PC-3 (cell line): ENCODE measurements at regions not wholly inside any gene's neighbourhood (a gene's known extent, or its start where the extent isn't known, plus 50 kb on each side); places are given as distances from the start of the nearest gene placed in this dataset.
"Not testable (repeated sequence)": the region's sequence is repeated elsewhere in the genome, so short reads cannot be mapped to it uniquely, and the experiment has no call there.

ENCODE experiments used
- ATAC-seq: fragments of 200-7000 bp; cut with Tn5 transposase; 2 replicates; pipeline ENCODE4 v1.9.1; 2020; ENCODE audit warnings: mild to moderate bottlenecking, moderate library complexity
- BruUV-seq: library from RNA; stranded (reverse); fragments of 400-500 nt; replicated peaks from 2 replicates; lab custom pipeline; 2021; lab: Mats Ljungman, UMichigan
- CTCF ChIA-PET: fragments of 300-600 bp; sonication (Branson Sonifier 250); formaldehyde crosslinking; loops from one replicate; lab custom pipeline; 2022; ENCODE audit warnings: antibody characterized with exemption; lab: Charles Lee
- POLR2A ChIA-PET: fragments of 300-600 bp; sonication (Branson Sonifier 250); formaldehyde crosslinking; loops from one replicate; lab custom pipeline; 2022; ENCODE audit warnings: antibody characterized with exemption; ENCODE audit not compliant: unreplicated experiment; lab: Charles Lee
- DNase-seq: peaks from one replicate; pipeline ENCODE4 v3.0.0-alpha.2; 2015
- H2AFZ ChIP-seq: fragments of 300-600 bp; sonication (generic); 2 replicates; pipeline ENCODE4 v1.6.0; 2016; ENCODE audit warnings: antibody characterized with exemption, low read length
- H3F3A ChIP-seq: fragments of 300-600 bp; sonication (generic); one replicate; pipeline ENCODE4 v1.6.0; 2017; ENCODE audit warnings: antibody characterized with exemption, low read length, control low read depth, mild to moderate bottlenecking; ENCODE audit not compliant: unreplicated experiment
- H3K27ac ChIP-seq: fragments of 300-600 bp; sonication (generic); 2 replicates; pipeline ENCODE4 v1.5.1; 2016; ENCODE audit warnings: mild to moderate bottlenecking, low read length
- H3K27me3 ChIP-seq: fragments of 300-600 bp; sonication (generic); 2 replicates; pipeline ENCODE4 v1.6.1; 2016; ENCODE audit warnings: low read length, mixed read lengths
- H3K36me3 ChIP-seq: fragments of 300-600 bp; sonication (generic); 2 replicates; pipeline ENCODE4 v1.6.1; 2016; ENCODE audit warnings: low read depth, mixed run types, low read length, mixed read lengths
- H3K4me1 ChIP-seq: fragments of 300-600 bp; sonication (generic); 2 replicates; pipeline ENCODE4 v1.5.1; 2016; ENCODE audit warnings: low read length; ENCODE audit not compliant: insufficient read depth
- H3K4me2 ChIP-seq: fragments of 300-600 bp; sonication (generic); 2 replicates; pipeline ENCODE4 v1.6.0; 2016; ENCODE audit warnings: low read length
- H3K4me3 ChIP-seq: fragments of 300-600 bp; sonication (generic); 2 replicates; pipeline ENCODE4 v1.5.1; 2016; ENCODE audit warnings: mild to moderate bottlenecking, low read length, mixed read lengths
- H3K79me2 ChIP-seq: fragments of 300-600 bp; sonication (generic); 2 replicates; pipeline ENCODE4 v1.6.1; 2017; ENCODE audit warnings: low read length, mixed read lengths
- H3K9ac ChIP-seq: fragments of 300-600 bp; sonication (generic); 2 replicates; pipeline ENCODE4 v1.6.0; 2016; ENCODE audit warnings: mild to moderate bottlenecking, low read length
- H3K9me2 ChIP-seq: fragments of 300-600 bp; sonication (generic); replicated peaks from 2 replicates; pipeline ENCODE4 v1.6.1; 2016; ENCODE audit warnings: mixed run types, low read length, mixed read lengths
- H3K9me3 ChIP-seq: fragments of 300-600 bp; sonication (generic); 2 replicates; pipeline ENCODE4 v1.6.1; 2016; ENCODE audit warnings: low read length, mixed read lengths
- H4K20me1 ChIP-seq: fragments of 300-600 bp; sonication (generic); 2 replicates; pipeline ENCODE4 v1.6.1; 2016; ENCODE audit warnings: low read length, mixed read lengths
- EZH2 ChIP-seq: fragments of 300-600 bp; sonication (generic); IDR thresholded peaks from one replicate; pipeline ENCODE4 v1.6.1; 2017; ENCODE audit warnings: antibody characterized with exemption, mild to moderate bottlenecking, low read length; ENCODE audit not compliant: unreplicated experiment
- EZH2phosphoT487 ChIP-seq: fragments of 300-600 bp; sonication (generic); IDR thresholded peaks from 2 replicates; pipeline ENCODE4 v1.6.1; 2018; ENCODE audit warnings: mild to moderate bottlenecking, antibody characterized with exemption, low read length, borderline replicate concordance
- intact Hi-C: fragments of 100-400 bp; cut with micrococcal nuclease; formaldehyde crosslinking; loops from 2 replicates; pipeline ENCODE4 v1.9.0; 2023
- TF ChIP-seq, protein P1 (sequence below): fragments of 300-600 bp; sonication (generic); conservative IDR thresholded peaks from 2 replicates; pipeline ENCODE4 v1.5.1; 2017; ENCODE audit warnings: antibody characterized with exemption, low read depth, mild to moderate bottlenecking, low read length

DNA sequence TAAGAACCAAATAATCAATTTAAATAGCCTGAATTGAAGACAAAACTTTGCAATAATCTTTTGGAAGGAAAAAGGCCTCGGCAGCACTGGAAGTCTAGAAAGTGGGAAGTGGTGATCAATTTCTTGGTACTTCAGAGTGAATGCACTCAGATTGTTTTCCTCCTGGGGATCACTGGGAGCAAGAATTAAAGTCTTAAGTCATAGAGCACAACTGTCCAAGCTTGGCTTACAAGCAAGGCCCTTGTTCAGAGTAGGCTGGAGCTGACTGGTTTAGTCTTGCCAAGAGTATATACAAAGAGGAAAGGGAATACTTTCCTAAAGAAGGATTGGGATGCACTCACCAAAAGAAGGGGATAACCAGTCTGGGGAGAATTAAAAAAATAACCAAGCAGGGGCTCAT, 637.1 kb downstream of the CCSER2 start:
- H4K20me1 ChIP-seq = no peaks in the 10 kb centered on the region
- no TSS peak for BruUV-seq
- H3K4me3 ChIP-seq = no peak overlapping the region
- DNase-seq (no peak), ATAC-seq (no peak)
- H3K9ac ChIP-seq = no peak overlapping the region
- no peaks in the 10 kb centered on the region for H3K9me3 ChIP-seq
- ChIA-PET CTCF (no interaction called here), POLR2A (no interaction called here)
- no peaks in the 10 kb centered on the region for H3K79me2 ChIP-seq
- no peak overlapping the region for H3K4me2 ChIP-seq
- no peaks in the 10 kb centered on the region for H3K9me2 ChIP-seq
- H3K27ac ChIP-seq = no peak overlapping the region
- no peak overlapping the region for H2AFZ ChIP-seq
- intact Hi-C loops = no loop called here
- no peaks in the 10 kb centered on the region for H3K36me3 ChIP-seq
- H3K4me1 ChIP-seq = no peaks in the 10 kb centered on the region
- TF ChIP-seq EZH2phosphoT487 = no peak
- no peak for TF ChIP-seq EZH2
- H3F3A ChIP-seq = no peaks in the 10 kb centered on the region
- no peaks in the 10 kb centered on the region for H3K27me3 ChIP-seq

DNA sequence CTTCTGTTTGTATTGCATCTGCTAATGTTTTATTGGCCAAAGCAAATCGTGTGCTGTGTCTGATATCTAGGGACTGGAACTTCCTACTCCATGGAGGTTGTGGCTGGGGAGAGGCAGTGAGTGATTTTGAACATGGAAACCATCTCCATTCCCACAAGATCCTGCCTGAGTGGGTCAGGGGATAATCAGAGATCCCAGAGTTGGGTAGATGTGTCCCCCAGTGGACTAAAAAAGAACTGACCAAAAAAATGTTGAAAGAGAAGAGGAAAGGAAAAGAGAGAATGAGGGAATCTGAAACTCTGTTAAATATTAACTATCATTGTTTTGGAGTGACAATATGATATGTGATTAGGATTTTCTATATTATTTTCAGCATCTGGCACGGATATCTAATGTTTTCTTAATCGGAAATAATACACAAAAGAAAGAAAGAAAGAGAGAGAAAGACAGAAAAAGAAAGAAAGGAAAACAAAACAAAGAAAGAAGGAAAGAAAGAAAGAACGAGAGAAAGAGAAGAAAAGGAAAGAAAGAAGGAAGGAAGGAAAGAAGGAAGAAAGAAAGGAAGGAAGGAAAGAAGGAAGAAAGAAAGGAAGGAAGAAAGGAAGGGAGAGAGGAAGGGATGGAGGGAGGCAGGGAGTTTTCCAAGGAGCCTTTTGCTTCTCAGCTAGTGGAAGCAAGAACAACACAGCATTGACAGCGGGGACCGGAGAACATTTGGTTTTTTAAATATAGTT, 638.5 kb downstream of the CCSER2 start:
- intact Hi-C loops = no loop called here
- H3K27ac ChIP-seq = no peak overlapping the region
- ChIA-PET POLR2A (no interaction called here), CTCF (no interaction called here)
- H3K36me3 ChIP-seq = no peaks in the 10 kb centered on the region
- no peak for DNase-seq
- H4K20me1 ChIP-seq = no peaks in the 10 kb centered on the region
- no TSS peak for BruUV-seq
- H3K9ac ChIP-seq = no peak overlapping the region
- TF ChIP-seq EZH2phosphoT487 = no peak
- TF ChIP-seq, protein P1, sequence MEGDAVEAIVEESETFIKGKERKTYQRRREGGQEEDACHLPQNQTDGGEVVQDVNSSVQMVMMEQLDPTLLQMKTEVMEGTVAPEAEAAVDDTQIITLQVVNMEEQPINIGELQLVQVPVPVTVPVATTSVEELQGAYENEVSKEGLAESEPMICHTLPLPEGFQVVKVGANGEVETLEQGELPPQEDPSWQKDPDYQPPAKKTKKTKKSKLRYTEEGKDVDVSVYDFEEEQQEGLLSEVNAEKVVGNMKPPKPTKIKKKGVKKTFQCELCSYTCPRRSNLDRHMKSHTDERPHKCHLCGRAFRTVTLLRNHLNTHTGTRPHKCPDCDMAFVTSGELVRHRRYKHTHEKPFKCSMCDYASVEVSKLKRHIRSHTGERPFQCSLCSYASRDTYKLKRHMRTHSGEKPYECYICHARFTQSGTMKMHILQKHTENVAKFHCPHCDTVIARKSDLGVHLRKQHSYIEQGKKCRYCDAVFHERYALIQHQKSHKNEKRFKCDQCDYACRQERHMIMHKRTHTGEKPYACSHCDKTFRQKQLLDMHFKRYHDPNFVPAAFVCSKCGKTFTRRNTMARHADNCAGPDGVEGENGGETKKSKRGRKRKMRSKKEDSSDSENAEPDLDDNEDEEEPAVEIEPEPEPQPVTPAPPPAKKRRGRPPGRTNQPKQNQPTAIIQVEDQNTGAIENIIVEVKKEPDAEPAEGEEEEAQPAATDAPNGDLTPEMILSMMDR = no peak
- no peak for TF ChIP-seq EZH2
- H3K4me2 ChIP-seq = no peak overlapping the region
- H3K9me2 ChIP-seq = no peaks in the 10 kb centered on the region
- no peaks in the 10 kb centered on the region for H3K9me3 ChIP-seq
- H2AFZ ChIP-seq = no peak overlapping the region
- no peaks in the 10 kb centered on the region for H3K27me3 ChIP-seq
- no peak overlapping the region for H3K4me3 ChIP-seq
- no peaks in the 10 kb centered on the region for H3K79me2 ChIP-seq
- H3K4me1 ChIP-seq = no peaks in the 10 kb centered on the region
- no peaks in the 10 kb centered on the region for H3F3A ChIP-seq
- no peak for ATAC-seq

DNA sequence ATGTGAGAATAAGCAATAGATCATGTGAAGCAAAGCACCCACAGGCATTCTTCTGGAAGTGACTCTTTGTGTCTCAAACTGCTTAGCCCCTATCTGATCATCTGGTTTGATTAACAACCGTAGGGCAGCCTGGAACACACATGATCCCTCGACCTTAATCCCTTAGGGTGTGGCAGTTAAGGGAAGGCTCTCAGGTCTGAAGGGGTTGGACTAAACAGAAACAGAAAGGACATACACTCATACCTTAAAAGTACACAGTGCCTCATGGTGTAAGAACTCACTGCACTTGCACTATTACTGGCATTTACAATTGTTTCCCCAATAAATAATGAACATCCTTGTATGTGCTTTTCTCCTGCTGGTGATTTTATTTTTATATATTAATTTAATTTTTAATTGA, 640.9 kb downstream of the CCSER2 start:
- DNase-seq, H3K4me1 ChIP-seq, H3K4me2 ChIP-seq, ATAC-seq, H3K4me3 ChIP-seq, BruUV-seq, CTCF ChIA-PET, intact Hi-C loops, H3K27ac ChIP-seq, H3K9ac ChIP-seq, H2AFZ ChIP-seq, H4K20me1 ChIP-seq, H3K36me3 ChIP-seq, H3K27me3 ChIP-seq, H3K9me3 ChIP-seq, H3K79me2 ChIP-seq, POLR2A ChIA-PET, H3K9me2 ChIP-seq, H3F3A ChIP-seq: not testable (repeated sequence)

DNA sequence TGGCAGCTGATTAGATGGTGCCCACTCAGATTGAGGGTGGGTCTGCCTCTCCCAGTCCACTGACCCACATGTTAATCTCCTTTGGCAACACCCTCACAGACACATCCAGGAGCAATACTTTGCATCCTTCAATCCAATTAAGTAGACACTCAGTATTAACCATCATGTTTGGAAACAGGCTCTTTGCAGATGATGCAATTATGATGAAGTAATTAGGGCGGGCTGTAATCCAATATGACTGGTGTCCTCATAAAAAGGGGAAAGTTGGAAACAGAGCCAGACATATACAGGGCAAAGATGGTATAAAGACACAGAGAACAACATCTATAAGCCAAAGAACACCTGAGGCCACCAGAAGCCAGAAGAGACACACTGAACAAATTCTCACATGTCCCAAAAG, 658.6 kb downstream of the CCSER2 start:
- ATAC-seq (no peak), DNase-seq (no peak)
- H3F3A ChIP-seq = no peaks in the 10 kb centered on the region
- H3K79me2 ChIP-seq = no peaks in the 10 kb centered on the region
- no peak overlapping the region for H3K27ac ChIP-seq
- intact Hi-C loops = no loop called here
- H3K27me3 ChIP-seq = no peaks in the 10 kb centered on the region
- no peak overlapping the region for H3K4me2 ChIP-seq
- TF ChIP-seq EZH2phosphoT487 = no peak
- TF ChIP-seq, protein P1 = no peak
- no peak for TF ChIP-seq EZH2
- CTCF ChIA-PET = no interaction called here
- POLR2A ChIA-PET = no interaction called here
- H3K9me2 ChIP-seq = no peaks in the 10 kb centered on the region
- H3K9ac ChIP-seq = no peak overlapping the region
- H2AFZ ChIP-seq = no peak overlapping the region
- BruUV-seq = no TSS peak
- no peaks in the 10 kb centered on the region for H3K9me3 ChIP-seq
- H3K4me1 ChIP-seq = no peaks in the 10 kb centered on the region
- no peaks in the 10 kb centered on the region for H3K36me3 ChIP-seq
- no peaks in the 10 kb centered on the region for H4K20me1 ChIP-seq
- no peak overlapping the region for H3K4me3 ChIP-seq
